WTC11 (cell line): ENCODE measurements at regions not wholly inside any gene's neighbourhood (a gene's known extent, or its start where the extent isn't known, plus 50 kb on each side); places are given as distances from the start of the nearest gene placed in this dataset.

Experiments used
- ATAC-seq: fragments of 200-7000 bp; cut with Tn5 transposase; 2 replicates; pipeline ENCODE4 v1.10.0; 2021; ENCODE audit warnings: mild to moderate bottlenecking, moderate library complexity
- CTCF ChIA-PET: fragments of 300-600 bp; sonication (Branson Sonifier 250); formaldehyde crosslinking; loops from one replicate; lab custom pipeline; 2021; ENCODE audit warnings: antibody characterized with exemption; lab: Charles Lee
- POLR2A ChIA-PET: fragments of 350-600 bp; sonication (Branson Sonifier 250); formaldehyde crosslinking; loops from one replicate; lab custom pipeline; 2021; ENCODE audit warnings: antibody characterized with exemption; lab: Charles Lee
- DNase-seq: peaks from one replicate; pipeline ENCODE4 v3.0.0; 2021; ENCODE audit warnings: low spot score
- H3K27ac Mint-ChIP-seq: 2 replicates; pipeline ENCODE4 v1.8.0; 2021; ENCODE audit warnings: mixed read lengths
- H3K27me3 Mint-ChIP-seq: 2 replicates; pipeline ENCODE4 v1.8.0; 2021; ENCODE audit warnings: low read depth, mild to moderate bottlenecking, moderate library complexity, mixed read lengths
- H3K36me3 Mint-ChIP-seq: 2 replicates; pipeline ENCODE4 v1.8.0; 2021; ENCODE audit warnings: mixed read lengths
- H3K4me1 Mint-ChIP-seq: 2 replicates; pipeline ENCODE4 v1.8.0; 2022; ENCODE audit warnings: mixed read lengths
- H3K4me3 Mint-ChIP-seq: 2 replicates; pipeline ENCODE4 v1.8.0; 2021; ENCODE audit warnings: mild to moderate bottlenecking, moderate library complexity, mixed read lengths
- H3K9me3 Mint-ChIP-seq: 2 replicates; pipeline ENCODE4 v1.8.0; 2021; ENCODE audit warnings: mixed read lengths
- RORB ChIP-seq: fragments of 250-450 bp; sonication (Bioruptor Pico); IDR thresholded peaks from 2 replicates; pipeline ENCODE4 v1.9.0; 2021; ENCODE audit warnings: mild to moderate bottlenecking
- ZNF263 ChIP-seq: sonication (generic); formaldehyde crosslinking; IDR thresholded peaks from 2 replicates; pipeline ENCODE4 v1.8.1; 2022; ENCODE audit warnings: low read depth, mild to moderate bottlenecking, moderate library complexity, missing genetic modification reagents
- TF ChIP-seq, protein P1 (sequence below): sonication (generic); formaldehyde crosslinking; IDR thresholded peaks from 2 replicates; pipeline ENCODE4 v1.8.1; 2023; ENCODE audit warnings: mild to moderate bottlenecking, missing genetic modification reagents

DNA sequence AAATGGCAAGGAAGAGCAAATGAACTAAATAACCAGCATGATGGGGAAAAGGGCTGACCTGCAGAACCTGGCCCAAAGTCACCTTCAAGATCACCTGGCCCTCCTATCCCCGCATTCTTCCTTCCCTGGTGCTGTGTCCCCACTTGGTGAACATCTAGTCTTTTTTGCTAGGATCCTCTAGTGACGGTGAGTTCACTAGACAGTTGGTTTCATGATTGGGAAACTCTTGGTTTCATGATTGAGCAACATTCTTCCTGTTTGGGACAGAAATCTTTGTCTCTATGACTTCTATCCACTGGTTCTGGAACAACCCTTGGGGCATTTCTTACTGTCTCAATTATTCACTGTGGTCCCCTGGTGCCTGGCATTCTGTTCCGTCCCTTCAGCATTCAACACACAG lies 50.2 kb upstream of the DAB2IP start:
- peak overlapping the region; percentile 74 for H3K4me3 Mint-ChIP-seq
- CTCF ChIA-PET, result interaction anchor here (1.2 to 2.8 kb wide), 4 partner anchors 9 to 99 kb away, joined by 4 to 18 read pairs (median 10); no protein-coding TSS in a partner anchor
- TF ChIP-seq ZNF263 (CRISPR knock-in tag) (no peak), RORB (CRISPR knock-in tag) (no peak)
- TF ChIP-seq, protein P1, sequence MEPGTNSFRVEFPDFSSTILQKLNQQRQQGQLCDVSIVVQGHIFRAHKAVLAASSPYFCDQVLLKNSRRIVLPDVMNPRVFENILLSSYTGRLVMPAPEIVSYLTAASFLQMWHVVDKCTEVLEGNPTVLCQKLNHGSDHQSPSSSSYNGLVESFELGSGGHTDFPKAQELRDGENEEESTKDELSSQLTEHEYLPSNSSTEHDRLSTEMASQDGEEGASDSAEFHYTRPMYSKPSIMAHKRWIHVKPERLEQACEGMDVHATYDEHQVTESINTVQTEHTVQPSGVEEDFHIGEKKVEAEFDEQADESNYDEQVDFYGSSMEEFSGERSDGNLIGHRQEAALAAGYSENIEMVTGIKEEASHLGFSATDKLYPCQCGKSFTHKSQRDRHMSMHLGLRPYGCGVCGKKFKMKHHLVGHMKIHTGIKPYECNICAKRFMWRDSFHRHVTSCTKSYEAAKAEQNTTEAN (CRISPR knock-in tag), result no peak
- H3K27ac Mint-ChIP-seq, result no peak overlapping the region
- ATAC-seq (no peak), DNase-seq (no peak)
- POLR2A ChIA-PET, result interaction anchor here (1.1 kb wide), 1 partner anchor 44 kb away, joined by 3 read pairs; no protein-coding TSS in a partner anchor
- peaks cover 42% of the 10 kb centered on the region for H3K4me1 Mint-ChIP-seq
- H3K36me3 Mint-ChIP-seq, result peaks cover 12% of the 10 kb centered on the region
- peaks cover 17% of the 10 kb centered on the region for H3K27me3 Mint-ChIP-seq
- H3K9me3 Mint-ChIP-seq, result peaks cover 12% of the 10 kb centered on the region
